ENCODE measurements at regions not wholly inside any gene's neighbourhood (a gene's known extent, or its start where the extent isn't known, plus 50 kb on each side); places are given as distances from the start of the nearest gene placed in this dataset.

GRCh38 chr10:110392868-110393740, 88.4 kb upstream of the SMNDC1 start (continued):
- TF ChIP-seq ZNF407 (IDR thresholded peaks at IDR 0.05; ENCODE audit: low read depth) (no peak), CEBPG (CRISPR knock-in tag; IDR thresholded peaks at IDR 0.05) (0 out of 2 replicates have a peak, but pooled peaks have one; percentile 18), CEBPG (tag; conservative IDR thresholded peaks at IDR 0.05 in 1 of 2, IDR thresholded peaks at IDR 0.05 in 1 of 2) (peak; percentile 45 to 65; a peak in 2 of 4 replicates), EGR1 (conservative IDR thresholded peaks at IDR 0.05) (peak; percentile 22; the same call in 1 of the 2 replicates)

All from K562 (cell line).